ENCODE measurements at regions not wholly inside any gene's neighbourhood (a gene's known extent, or its start where the extent isn't known, plus 50 kb on each side); places are given as distances from the start of the nearest gene placed in this dataset.

GRCh38 chr5:5711592-5711991, 289.1 kb downstream of the ICE1 start:
- no peaks in the 10 kb centered on the region for H3K4me1 ChIP-seq (ENCODE audit: control insufficient read depth, extremely low read depth, insufficient read depth, low read length)

GRCh38 chr5:5711112-5711511, 288.6 kb downstream of the ICE1 start:
- dilution Hi-C loops (cut with MboI; ENCODE audit: extremely low pct_ligation_motif_present, low sequenced_read_pairs) = no loop called here
- Histone ChIP-seq H3K9me3 (ENCODE audit: control insufficient read depth, low read depth, low read length) (no peaks in the 10 kb centered on the region), H3K4me1 (ENCODE audit: control insufficient read depth, extremely low read depth, insufficient read depth, low read length) (no peaks in the 10 kb centered on the region), H3K4me2 (ENCODE audit: control insufficient read depth, extremely low read depth, insufficient read depth, low read depth, low read length) (no peak overlapping the region), H3K79me2 (ENCODE audit: control insufficient read depth, insufficient read depth, low read length) (no peaks in the 10 kb centered on the region), H3K27me3 (ENCODE audit: control insufficient read depth, extremely low read depth, insufficient read depth, low read length) (no peaks in the 10 kb centered on the region), H3K4me3 (ENCODE audit: control insufficient read depth in 2 of 3, extremely low read depth in 1 of 3, insufficient read depth in 2 of 3, low read depth in 1 of 3, low read length in 3 of 3) (no peak overlapping the region), H3K27ac (ENCODE audit: control insufficient read depth, insufficient read depth, low read length) (no peak overlapping the region), H3K36me3 (ENCODE audit: control insufficient read depth in 2 of 2, extremely low read depth in 1 of 2, insufficient read depth in 2 of 2, low read length in 2 of 2) (no peaks in the 10 kb centered on the region), H3K9me1 (ENCODE audit: control insufficient read depth, extremely low read depth, insufficient read depth, low read length) (no peaks in the 10 kb centered on the region), H2AFZ (ENCODE audit: control insufficient read depth, low read length) (no peak overlapping the region), H4K20me1 (ENCODE audit: control insufficient read depth, extremely low read depth, insufficient read depth, low read length) (no peaks in the 10 kb centered on the region), H3K9ac (ENCODE audit: control insufficient read depth, extremely low read depth, insufficient read depth, low read length) (no peak overlapping the region)
- DNase-seq (ENCODE audit: low read depth, low spot score) = no peak
- no peak for FAIRE-seq
- TF ChIP-seq EZH2 (IDR thresholded peaks at IDR 0.05; ENCODE audit: low read length) (no peak), CTCF (optimal IDR thresholded peaks at IDR 0.05 in 1 of 3, IDR thresholded peaks at IDR 0.05 in 1 of 3, conservative IDR thresholded peaks at IDR 0.05 in 1 of 3; ENCODE audit: extremely low read depth in 1 of 3, insufficient read depth in 2 of 3, low read length in 3 of 3) (no peak)

More at GRCh38 chr5:5711592-5711991, 289.1 kb downstream of the ICE1 start:
- Histone ChIP-seq H4K20me1 (ENCODE audit: control insufficient read depth, extremely low read depth, insufficient read depth, low read length) (no peaks in the 10 kb centered on the region), H3K9ac (ENCODE audit: control insufficient read depth, extremely low read depth, insufficient read depth, low read length) (no peak overlapping the region), H3K79me2 (ENCODE audit: control insufficient read depth, insufficient read depth, low read length) (no peaks in the 10 kb centered on the region), H2AFZ (ENCODE audit: control insufficient read depth, low read length) (no peak overlapping the region), H3K36me3 (ENCODE audit: control insufficient read depth in 2 of 2, extremely low read depth in 1 of 2, insufficient read depth in 2 of 2, low read length in 2 of 2) (no peaks in the 10 kb centered on the region), H3K4me2 (ENCODE audit: control insufficient read depth, extremely low read depth, insufficient read depth, low read depth, low read length) (no peak overlapping the region), H3K4me3 (ENCODE audit: control insufficient read depth in 2 of 3, extremely low read depth in 1 of 3, insufficient read depth in 2 of 3, low read depth in 1 of 3, low read length in 3 of 3) (no peak overlapping the region), H3K9me1 (ENCODE audit: control insufficient read depth, extremely low read depth, insufficient read depth, low read length) (no peaks in the 10 kb centered on the region), H3K9me3 (ENCODE audit: control insufficient read depth, low read depth, low read length) (no peaks in the 10 kb centered on the region), H3K27me3 (ENCODE audit: control insufficient read depth, extremely low read depth, insufficient read depth, low read length) (no peaks in the 10 kb centered on the region), H3K27ac (ENCODE audit: control insufficient read depth, insufficient read depth, low read length) (no peak overlapping the region)
- TF ChIP-seq CTCF (optimal IDR thresholded peaks at IDR 0.05 in 1 of 3, IDR thresholded peaks at IDR 0.05 in 1 of 3, conservative IDR thresholded peaks at IDR 0.05 in 1 of 3; ENCODE audit: extremely low read depth in 1 of 3, insufficient read depth in 2 of 3, low read length in 3 of 3) (no peak), EZH2 (IDR thresholded peaks at IDR 0.05; ENCODE audit: low read length) (no peak)
- DNase-seq (ENCODE audit: low read depth, low spot score) = no peak
- FAIRE-seq = no peak
- dilution Hi-C loops (cut with MboI; ENCODE audit: extremely low pct_ligation_motif_present, low sequenced_read_pairs) = no loop called here

All from keratinocyte (primary cell).